ENCODE measurements at regions not wholly inside any gene's neighbourhood (a gene's known extent, or its start where the extent isn't known, plus 50 kb on each side); places are given as distances from the start of the nearest gene placed in this dataset.
"Not testable (repeated sequence)": the region's sequence is repeated elsewhere in the genome, so short reads cannot be mapped to it uniquely, and the experiment has no call there.

DNA sequence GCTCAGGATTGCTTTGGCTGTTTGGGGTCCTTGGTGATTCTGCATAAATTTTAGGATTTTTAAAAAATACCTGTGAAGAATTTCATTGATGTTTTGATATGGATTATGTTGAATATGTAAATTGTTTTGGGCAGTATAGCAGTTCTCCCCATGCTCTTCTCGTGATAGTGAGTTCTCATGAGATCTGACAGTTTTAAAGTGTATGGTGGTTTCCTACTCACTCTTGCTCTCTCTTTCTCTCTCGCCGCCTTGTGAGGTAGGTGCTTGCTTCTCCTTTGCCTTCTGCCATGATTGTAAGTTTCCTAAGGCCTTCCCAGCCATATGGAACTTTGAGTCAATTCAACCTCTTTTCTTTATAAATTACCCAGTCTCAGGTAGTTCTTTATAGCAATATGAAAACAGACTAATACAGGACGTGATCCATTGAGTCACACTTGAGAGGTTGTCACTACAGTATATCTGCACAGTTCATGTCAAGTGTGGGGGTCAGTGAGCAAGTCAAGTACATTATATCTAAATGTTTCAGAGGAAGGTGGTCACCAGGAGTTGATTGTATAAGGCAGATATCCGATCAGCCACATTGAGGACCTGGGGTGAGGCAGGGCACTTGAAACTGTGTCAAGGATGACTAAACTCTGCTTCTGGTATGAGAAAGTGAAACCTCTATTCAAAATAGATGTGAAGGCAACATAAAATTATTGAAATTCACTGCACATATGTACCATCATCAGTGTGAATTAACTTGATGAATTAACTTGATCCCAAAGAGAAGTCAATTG lies 70.7 kb upstream of the CCDC179 start:
- DNase-seq (ENCODE audit: extremely low read depth, low read depth) = no peak
- TF ChIP-seq, protein P1, sequence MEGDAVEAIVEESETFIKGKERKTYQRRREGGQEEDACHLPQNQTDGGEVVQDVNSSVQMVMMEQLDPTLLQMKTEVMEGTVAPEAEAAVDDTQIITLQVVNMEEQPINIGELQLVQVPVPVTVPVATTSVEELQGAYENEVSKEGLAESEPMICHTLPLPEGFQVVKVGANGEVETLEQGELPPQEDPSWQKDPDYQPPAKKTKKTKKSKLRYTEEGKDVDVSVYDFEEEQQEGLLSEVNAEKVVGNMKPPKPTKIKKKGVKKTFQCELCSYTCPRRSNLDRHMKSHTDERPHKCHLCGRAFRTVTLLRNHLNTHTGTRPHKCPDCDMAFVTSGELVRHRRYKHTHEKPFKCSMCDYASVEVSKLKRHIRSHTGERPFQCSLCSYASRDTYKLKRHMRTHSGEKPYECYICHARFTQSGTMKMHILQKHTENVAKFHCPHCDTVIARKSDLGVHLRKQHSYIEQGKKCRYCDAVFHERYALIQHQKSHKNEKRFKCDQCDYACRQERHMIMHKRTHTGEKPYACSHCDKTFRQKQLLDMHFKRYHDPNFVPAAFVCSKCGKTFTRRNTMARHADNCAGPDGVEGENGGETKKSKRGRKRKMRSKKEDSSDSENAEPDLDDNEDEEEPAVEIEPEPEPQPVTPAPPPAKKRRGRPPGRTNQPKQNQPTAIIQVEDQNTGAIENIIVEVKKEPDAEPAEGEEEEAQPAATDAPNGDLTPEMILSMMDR (IDR thresholded peaks at IDR 0.05; ENCODE audit: low read depth, low read length, missing control alignments) = no peak
- H3K4me3 ChIP-seq (replicated peaks; ENCODE audit: low read depth, low read length) = no peak overlapping the region

GRCh38 chr11:22938691-22939090 lies 78.4 kb upstream of the CCDC179 start:
- no peak overlapping the region for H3K4me3 ChIP-seq (replicated peaks; ENCODE audit: low read depth, low read length)
- no peak for DNase-seq (ENCODE audit: extremely low read depth, low read depth)
- TF ChIP-seq, protein P1 (IDR thresholded peaks at IDR 0.05; ENCODE audit: low read depth, low read length, missing control alignments) = no peak

DNA sequence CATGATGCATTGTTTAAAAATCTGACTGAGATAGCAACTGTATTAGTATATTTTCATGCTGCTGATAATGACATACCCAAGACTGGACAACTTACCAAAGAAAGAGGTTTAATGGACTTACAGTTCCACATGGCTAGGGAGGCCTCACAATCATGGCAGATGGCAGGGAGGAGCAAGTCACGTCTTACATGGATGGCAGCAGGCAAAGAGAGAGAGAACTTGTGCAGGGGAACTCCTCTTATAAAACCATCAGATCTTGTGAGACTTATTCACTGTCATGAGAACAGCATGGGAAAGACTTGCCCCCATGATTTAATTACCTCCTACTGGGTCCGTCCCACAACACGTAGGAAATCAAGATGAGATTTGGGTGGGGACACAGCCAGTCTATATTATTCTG lies 81.3 kb upstream of the CCDC179 start:
- H3K4me3 ChIP-seq (replicated peaks; ENCODE audit: low read depth, low read length); DNase-seq (ENCODE audit: extremely low read depth, low read depth): not testable (repeated sequence)

- TF ChIP-seq, protein P1 (IDR thresholded peaks at IDR 0.05; ENCODE audit: low read depth, low read length, missing control alignments) = no peak
- no peak overlapping the region for H3K4me3 ChIP-seq (replicated peaks; ENCODE audit: low read depth, low read length)
- DNase-seq (ENCODE audit: extremely low read depth, low read depth) = no peak
Observed at GRCh38 chr11:22957786-22958185, 97.5 kb upstream of the CCDC179 start.

GRCh38 chr11:22974251-22974650 lies 114.0 kb upstream of the CCDC179 start:
- H3K4me3 ChIP-seq (replicated peaks; ENCODE audit: low read depth, low read length) = no peak overlapping the region
- DNase-seq (ENCODE audit: extremely low read depth, low read depth) = no peak
- TF ChIP-seq, protein P1 (IDR thresholded peaks at IDR 0.05; ENCODE audit: low read depth, low read length, missing control alignments) = no peak

DNA sequence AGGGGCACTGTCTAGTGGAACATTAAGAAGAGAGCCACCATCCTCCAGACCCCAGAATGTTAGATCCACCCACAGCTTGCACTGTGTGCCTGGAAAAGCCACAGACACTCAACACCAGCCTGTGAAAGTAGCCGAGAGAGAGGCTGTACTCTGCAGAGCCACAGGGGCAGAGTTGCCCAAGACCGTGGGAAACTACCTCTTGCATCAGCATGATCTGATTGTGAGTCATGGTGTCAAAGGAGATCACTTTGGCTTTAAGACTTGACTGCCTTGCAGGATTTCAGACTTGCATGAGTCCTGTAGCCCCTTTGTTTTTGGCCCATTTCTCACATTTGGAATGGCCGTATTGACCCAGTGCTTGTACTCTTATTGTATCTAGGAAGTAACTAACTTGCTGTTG lies 115.9 kb upstream of the CCDC179 start:
- TF ChIP-seq, protein P1 (IDR thresholded peaks at IDR 0.05; ENCODE audit: low read depth, low read length, missing control alignments) = no peak
- DNase-seq (ENCODE audit: extremely low read depth, low read depth) = peak; percentile 5

GRCh38 chr11:22982903-22983302 lies 122.6 kb upstream of the CCDC179 start:
- TF ChIP-seq, protein P1 (IDR thresholded peaks at IDR 0.05; ENCODE audit: low read depth, low read length, missing control alignments) = no peak
- DNase-seq (ENCODE audit: extremely low read depth, low read depth) = no peak
- H3K4me3 ChIP-seq (replicated peaks; ENCODE audit: low read depth, low read length) = no peak overlapping the region

More for the DNA sequence above, 115.9 kb upstream of the CCDC179 start:
- no peak overlapping the region for H3K4me3 ChIP-seq (replicated peaks; ENCODE audit: low read depth, low read length)

All from HFF-Myc (cell line).